Mucosa of descending colon (tissue), 3 donors: ENCODE measurements at regions not wholly inside any gene's neighbourhood (a gene's known extent, or its start where the extent isn't known, plus 50 kb on each side); places are given as distances from the start of the nearest gene placed in this dataset.

Source experiments
- ATAC-seq: fragments of 200-7000 bp; cut with Tn5 transposase; one replicate; pipeline ENCODE4 v1.9.1; 2020; ENCODE audit warnings: mild to moderate bottlenecking, moderate library complexity
- DNase-seq, 3 donors: peaks; one replicate each; pipeline ENCODE4 v3.0.0-alpha.2; 2020
- H3K36me3 ChIP-seq: fragments of 200-600 bp; one replicate; pipeline ENCODE4 v1.8.0; 2021; ENCODE audit warnings: low read depth, mild to moderate bottlenecking
- H3K4me1 ChIP-seq: fragments of 200-600 bp; one replicate; pipeline ENCODE4 v1.8.0; 2021; ENCODE audit warnings: low read depth, mild to moderate bottlenecking
- H3K4me3 ChIP-seq: fragments of 200-600 bp; one replicate; pipeline ENCODE4 v1.8.0; 2021; ENCODE audit warnings: mild to moderate bottlenecking
- H3K9me3 ChIP-seq: fragments of 200-600 bp; one replicate; pipeline ENCODE4 v1.8.0; 2021; ENCODE audit warnings: mild to moderate bottlenecking
- intact Hi-C, 2 donors: fragments of 100-400 bp; cut with DNase I in 1 of 2; cut with micrococcal nuclease in 1 of 2; formaldehyde crosslinking; loops; one replicate each; pipeline versions ENCODE4 v1.11.0 to v1.11.1; 2022; cut with DNase I, micrococcal nuclease
- TF ChIP-seq, protein P1 (sequence below): fragments of 200-600 bp; IDR thresholded peaks from one replicate; pipeline ENCODE4 v1.8.0; 2022; ENCODE audit warnings: antibody characterized with exemption, mild to moderate bottlenecking
- donor health status: DM: no; HTN: no; CAD: no; lungs with moderate emphysema.
- donor health status: DM: no; HTN: no; CAD: no.
- donor health status: DM: no; HTN: yes; CAD: no.

DNA sequence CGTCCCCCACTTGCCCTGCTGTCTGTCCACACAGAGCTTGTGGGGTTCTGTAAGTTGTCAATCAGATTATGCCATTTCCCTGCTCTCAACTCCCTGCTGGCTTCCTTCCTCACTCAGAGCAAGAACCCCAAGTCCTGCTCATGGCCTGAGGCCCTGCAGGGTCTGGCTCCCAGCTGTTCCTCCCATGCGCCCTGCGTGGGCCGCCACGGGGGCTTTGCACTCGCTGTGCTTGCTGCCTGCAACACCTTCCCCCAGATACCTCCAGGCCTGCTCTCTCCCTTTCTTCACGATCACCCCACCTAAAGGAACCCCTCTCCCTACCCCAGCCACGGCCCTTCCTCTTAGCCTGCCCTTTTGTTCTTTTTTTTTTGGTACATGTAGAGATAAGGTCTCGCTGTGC is 234.6 kb downstream of the AACS start:
- Histone ChIP-seq H3K36me3 (no peaks in the 10 kb centered on the region), H3K4me1 (no peaks in the 10 kb centered on the region), H3K4me3 (no peak overlapping the region), H3K9me3 (no peaks in the 10 kb centered on the region)
- intact Hi-C loops, result no loop called here
- TF ChIP-seq, protein P1, sequence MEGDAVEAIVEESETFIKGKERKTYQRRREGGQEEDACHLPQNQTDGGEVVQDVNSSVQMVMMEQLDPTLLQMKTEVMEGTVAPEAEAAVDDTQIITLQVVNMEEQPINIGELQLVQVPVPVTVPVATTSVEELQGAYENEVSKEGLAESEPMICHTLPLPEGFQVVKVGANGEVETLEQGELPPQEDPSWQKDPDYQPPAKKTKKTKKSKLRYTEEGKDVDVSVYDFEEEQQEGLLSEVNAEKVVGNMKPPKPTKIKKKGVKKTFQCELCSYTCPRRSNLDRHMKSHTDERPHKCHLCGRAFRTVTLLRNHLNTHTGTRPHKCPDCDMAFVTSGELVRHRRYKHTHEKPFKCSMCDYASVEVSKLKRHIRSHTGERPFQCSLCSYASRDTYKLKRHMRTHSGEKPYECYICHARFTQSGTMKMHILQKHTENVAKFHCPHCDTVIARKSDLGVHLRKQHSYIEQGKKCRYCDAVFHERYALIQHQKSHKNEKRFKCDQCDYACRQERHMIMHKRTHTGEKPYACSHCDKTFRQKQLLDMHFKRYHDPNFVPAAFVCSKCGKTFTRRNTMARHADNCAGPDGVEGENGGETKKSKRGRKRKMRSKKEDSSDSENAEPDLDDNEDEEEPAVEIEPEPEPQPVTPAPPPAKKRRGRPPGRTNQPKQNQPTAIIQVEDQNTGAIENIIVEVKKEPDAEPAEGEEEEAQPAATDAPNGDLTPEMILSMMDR, result no peak
- ATAC-seq (no peak), DNase-seq (no peak)

DNA sequence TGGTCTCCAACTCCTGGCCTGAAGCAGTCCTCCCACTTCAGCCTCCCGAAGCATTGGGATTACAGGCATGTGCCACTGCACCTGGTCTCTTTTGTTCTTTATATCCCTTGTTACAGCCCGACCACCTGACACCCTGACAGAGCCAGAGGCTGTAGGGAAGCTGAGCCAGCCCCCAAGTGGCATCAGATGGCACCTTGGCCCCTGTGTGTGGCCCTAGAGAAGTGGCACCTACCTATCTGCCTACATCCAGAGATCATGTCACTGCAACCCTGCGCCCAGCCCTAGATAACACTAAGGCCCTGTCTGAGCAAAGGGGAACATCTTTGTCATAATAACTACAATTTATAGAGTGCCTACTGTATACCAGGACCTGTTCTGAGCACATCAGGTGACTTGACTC is 235.0 kb downstream of the AACS start:
- DNase-seq (no peak), ATAC-seq (no peak)
- intact Hi-C loops, result no loop called here
- Histone ChIP-seq H3K36me3 (no peaks in the 10 kb centered on the region), H3K4me3 (no peak overlapping the region), H3K4me1 (no peaks in the 10 kb centered on the region), H3K9me3 (no peaks in the 10 kb centered on the region)
- TF ChIP-seq, protein P1, result no peak

DNA sequence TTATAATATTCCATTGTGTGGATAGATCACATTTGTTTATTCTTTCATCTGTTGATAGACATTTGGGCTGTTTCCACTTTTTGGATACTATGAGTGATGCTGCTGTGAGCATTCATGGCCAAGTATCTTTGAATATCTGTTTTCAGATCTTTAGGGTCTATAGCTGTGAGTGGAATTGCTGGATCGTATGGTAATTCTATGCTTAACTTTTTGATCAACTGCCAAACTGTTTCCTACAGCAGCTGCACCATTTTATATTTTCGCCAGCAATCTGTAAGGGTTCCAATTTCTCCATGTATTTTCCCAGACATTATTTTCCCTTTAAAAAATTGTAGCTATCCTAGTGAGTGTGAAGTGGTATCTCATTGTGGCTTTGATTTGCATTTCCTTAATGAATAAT is 238.1 kb downstream of the AACS start:
- ATAC-seq (no peak), DNase-seq (no peak)
- intact Hi-C loops, result no loop called here
- Histone ChIP-seq H3K9me3 (no peaks in the 10 kb centered on the region), H3K4me1 (no peaks in the 10 kb centered on the region), H3K4me3 (no peak overlapping the region), H3K36me3 (no peaks in the 10 kb centered on the region)
- TF ChIP-seq, protein P1, result no peak

- Histone ChIP-seq H3K4me3 (no peak overlapping the region), H3K36me3 (no peaks in the 10 kb centered on the region), H3K4me1 (no peaks in the 10 kb centered on the region), H3K9me3 (no peaks in the 10 kb centered on the region)
- DNase-seq (no peak), ATAC-seq (no peak)
- TF ChIP-seq, protein P1, result no peak
- intact Hi-C loops, result no loop called here
These were observed 238.8 kb downstream of the AACS start for GRCh38 chr12:125304029-125304428.

DNA sequence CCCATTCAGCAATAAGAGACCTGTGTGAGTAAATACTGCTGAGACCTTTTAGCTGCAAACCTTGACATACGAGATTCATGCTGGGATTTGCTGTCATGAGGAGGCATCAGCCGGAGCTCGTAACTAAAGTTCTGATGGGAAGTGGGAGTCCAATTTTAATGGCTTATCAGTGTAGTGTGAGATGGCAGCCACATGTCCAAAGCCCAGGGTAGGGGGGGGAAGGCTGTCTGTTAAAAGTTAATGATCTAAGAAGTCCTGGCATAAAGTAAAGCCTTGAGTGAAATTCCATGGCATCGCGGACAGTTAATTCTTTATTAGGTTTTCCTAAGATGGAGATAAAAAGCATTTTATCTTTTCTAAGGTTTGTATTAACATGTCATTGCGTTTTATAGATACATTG is 240.0 kb downstream of the AACS start:
- intact Hi-C loops, result no loop called here
- TF ChIP-seq, protein P1, result no peak
- Histone ChIP-seq H3K4me1 (no peaks in the 10 kb centered on the region), H3K36me3 (no peaks in the 10 kb centered on the region), H3K4me3 (no peak overlapping the region), H3K9me3 (no peaks in the 10 kb centered on the region)
- ATAC-seq (no peak), DNase-seq (no peak)

DNA sequence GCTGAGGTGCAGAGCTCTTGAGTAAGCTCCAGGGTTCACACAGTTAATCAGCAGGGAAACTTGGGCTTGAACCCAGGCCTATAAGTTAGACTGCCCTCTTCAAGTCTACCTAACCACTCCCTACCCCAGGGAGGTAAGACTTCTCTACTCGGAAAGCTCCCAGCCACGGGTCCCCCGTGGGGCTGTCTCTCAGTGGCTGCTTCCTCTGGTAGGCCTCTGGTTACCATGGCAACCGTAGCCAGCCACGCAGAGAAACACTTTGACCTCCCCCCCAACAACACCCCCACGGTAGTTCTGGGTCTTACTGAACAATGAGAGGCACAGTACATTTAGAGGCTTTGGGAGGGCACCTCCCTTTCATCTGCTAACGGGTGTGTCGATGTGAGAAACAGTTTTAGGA is 245.2 kb downstream of the AACS start:
- ATAC-seq, result no peak
- Histone ChIP-seq H3K36me3 (no peaks in the 10 kb centered on the region), H3K4me1 (no peaks in the 10 kb centered on the region), H3K9me3 (no peaks in the 10 kb centered on the region), H3K4me3 (no peak overlapping the region)
- intact Hi-C loops, result no loop called here
- DNase-seq, result no peak
- TF ChIP-seq, protein P1, result no peak
